BLaER1 treated with 17β-estradiol and CSF1 and Interleukin-3, amounts not matched to agents 10 nM and 100 nM (cell line): ENCODE measurements at regions not wholly inside any gene's neighbourhood (a gene's known extent, or its start where the extent isn't known, plus 50 kb on each side); places are given as distances from the start of the nearest gene placed in this dataset.
A peak's percentile ranks its signal among the peaks of the same experiment; 100 is the strongest.

Experiments
- H3K27ac ChIP-seq, 11 experiments: shearing (Covaris generic); formaldehyde crosslinking; 2 replicates each; pipeline ENCODE4 v1.8.1; 2022
- H3K27me3 ChIP-seq, 11 experiments: shearing (Covaris generic); formaldehyde crosslinking; 2 replicates each; pipeline ENCODE4 v1.8.1; 2022
- H3K36me3 ChIP-seq, 11 experiments: shearing (Covaris generic); formaldehyde crosslinking; 2 replicates each; pipeline ENCODE4 v1.8.1; 2022
- H3K4me1 ChIP-seq, 10 experiments: shearing (Covaris generic); formaldehyde crosslinking; 2 replicates each; pipeline ENCODE4 v1.8.1; 2022
- H3K4me2 ChIP-seq, 11 experiments: shearing (Covaris generic); formaldehyde crosslinking; 2 replicates each; pipeline ENCODE4 v1.8.1; 2022
- H3K4me3 ChIP-seq, 10 experiments: shearing (Covaris generic); formaldehyde crosslinking; 2 replicates each; pipeline ENCODE4 v1.8.1; 2022
- H3K9ac ChIP-seq, 11 experiments: shearing (Covaris generic); formaldehyde crosslinking; 2 replicates each; pipeline ENCODE4 v1.8.1; 2022
- H3K9me3 ChIP-seq, 11 experiments: shearing (Covaris generic); formaldehyde crosslinking; replicated peaks in 1 of 11; 2 replicates each; pipeline ENCODE4 v1.8.1; 2022
- H4K20me1 ChIP-seq, 11 experiments: shearing (Covaris generic); formaldehyde crosslinking; 2 replicates each; pipeline ENCODE4 v1.8.1; 2022
- Cebpa-rat ChIP-seq, 11 experiments: shearing (Covaris generic); IDR thresholded peaks; 2 replicates each; pipeline ENCODE4 v1.8.1; 2022

- H3K4me1 ChIP-seq: no peaks in the 10 kb centered on the region
- no peaks in the 10 kb centered on the region for H3K9me3 ChIP-seq
- no peak overlapping the region for H3K27ac ChIP-seq
- no peak overlapping the region for H3K4me3 ChIP-seq
- H3K4me2 ChIP-seq: no peak overlapping the region
- no peaks in the 10 kb centered on the region for H3K27me3 ChIP-seq
- no peaks in the 10 kb centered on the region for H3K36me3 ChIP-seq
- H3K9ac ChIP-seq: no peak overlapping the region
- no peak for TF ChIP-seq Cebpa-rat (IDR thresholded peaks at IDR 0.05)
- H4K20me1 ChIP-seq: no peaks in the 10 kb centered on the region; a peak in 1 of 22 replicates
These were observed 328.2 kb upstream of the MANEA start for GRCh38 chr6:95249175-95249574.

DNA sequence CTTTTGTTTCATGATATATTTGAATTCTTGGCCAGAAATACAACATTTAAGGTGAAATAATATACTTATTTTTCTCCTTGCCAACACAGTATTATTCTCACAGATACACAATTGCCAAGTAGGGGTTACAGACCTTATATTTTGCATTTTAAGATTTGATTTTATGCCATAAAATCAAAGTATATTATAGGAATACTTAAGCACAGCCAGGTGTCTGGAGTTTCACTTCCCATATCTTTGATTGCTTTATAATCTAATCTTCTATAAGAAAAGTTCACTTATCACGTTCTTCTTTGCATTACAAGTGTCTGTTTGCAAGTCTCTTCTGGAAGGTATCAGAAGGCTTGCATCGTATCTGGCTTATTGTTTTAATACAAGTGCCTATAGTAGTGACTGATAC is 327.7 kb upstream of the MANEA start:
- no peaks in the 10 kb centered on the region for H3K27me3 ChIP-seq
- no peaks in the 10 kb centered on the region; a peak in 1 of 22 replicates for H4K20me1 ChIP-seq
- H3K4me3 ChIP-seq: no peak overlapping the region
- H3K4me2 ChIP-seq: no peak overlapping the region
- H3K4me1 ChIP-seq: no peaks in the 10 kb centered on the region
- H3K9ac ChIP-seq: no peak overlapping the region
- no peak for TF ChIP-seq Cebpa-rat (IDR thresholded peaks at IDR 0.05)
- H3K27ac ChIP-seq: no peak overlapping the region
- no peaks in the 10 kb centered on the region for H3K36me3 ChIP-seq
- H3K9me3 ChIP-seq: no peaks in the 10 kb centered on the region

- Histone ChIP-seq H4K20me1 (no peaks in the 10 kb centered on the region), H3K4me3 (no peak overlapping the region), H3K9me3 (no peaks in the 10 kb centered on the region; a peak in 1 of 22 replicates), H3K27me3 (no peaks in the 10 kb centered on the region), H3K36me3 (no peaks in the 10 kb centered on the region), H3K4me2 (no peak overlapping the region), H3K4me1 (no peaks in the 10 kb centered on the region), H3K9ac (no peak overlapping the region), H3K27ac (no peak overlapping the region)
- no peak for TF ChIP-seq Cebpa-rat (IDR thresholded peaks at IDR 0.05)
These were observed 313.5 kb upstream of the MANEA start for GRCh38 chr6:95263840-95264239.

DNA sequence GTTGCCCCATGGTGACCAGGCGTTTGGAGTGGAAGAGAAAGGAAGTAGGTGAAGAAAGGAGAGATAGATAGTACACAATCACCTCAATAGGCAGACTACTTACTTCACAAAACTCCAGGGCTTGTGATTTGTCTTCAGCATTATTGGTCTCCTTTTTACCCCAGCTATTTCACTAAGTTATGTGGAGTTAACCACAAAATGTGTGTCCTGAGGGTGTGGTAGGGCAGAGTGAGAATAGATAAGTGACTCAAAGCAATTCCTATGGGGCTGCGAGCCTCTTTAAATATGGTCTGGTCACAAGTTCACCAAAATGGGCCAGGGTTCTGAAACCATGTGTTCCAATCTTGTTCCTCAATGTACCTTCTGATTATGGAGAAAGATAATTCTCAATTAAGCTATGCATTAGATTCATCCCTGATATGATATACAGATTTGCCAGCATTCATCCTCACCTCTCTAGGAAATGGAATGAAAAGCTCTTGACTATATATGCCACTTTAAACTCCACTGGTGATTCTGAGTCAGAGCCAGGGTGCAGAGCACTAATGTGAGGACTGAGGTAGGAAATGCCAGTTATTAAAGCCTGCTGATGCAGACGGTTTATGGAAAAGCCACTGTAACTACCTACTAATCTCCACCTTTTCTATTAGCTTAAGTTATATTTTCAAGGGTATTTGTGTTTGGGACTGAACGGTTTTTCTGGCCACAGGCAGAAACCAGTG is 310.6 kb upstream of the MANEA start:
- H4K20me1 ChIP-seq: no peaks in the 10 kb centered on the region
- H3K36me3 ChIP-seq: no peaks in the 10 kb centered on the region
- no peak for TF ChIP-seq Cebpa-rat (IDR thresholded peaks at IDR 0.05)
- H3K9me3 ChIP-seq: no peaks in the 10 kb centered on the region; a peak in 1 of 22 replicates
- no peaks in the 10 kb centered on the region for H3K27me3 ChIP-seq
- no peaks in the 10 kb centered on the region for H3K4me1 ChIP-seq
- H3K27ac ChIP-seq: no peak overlapping the region
- no peak overlapping the region for H3K4me2 ChIP-seq
- H3K9ac ChIP-seq: no peak overlapping the region
- no peak overlapping the region for H3K4me3 ChIP-seq

DNA sequence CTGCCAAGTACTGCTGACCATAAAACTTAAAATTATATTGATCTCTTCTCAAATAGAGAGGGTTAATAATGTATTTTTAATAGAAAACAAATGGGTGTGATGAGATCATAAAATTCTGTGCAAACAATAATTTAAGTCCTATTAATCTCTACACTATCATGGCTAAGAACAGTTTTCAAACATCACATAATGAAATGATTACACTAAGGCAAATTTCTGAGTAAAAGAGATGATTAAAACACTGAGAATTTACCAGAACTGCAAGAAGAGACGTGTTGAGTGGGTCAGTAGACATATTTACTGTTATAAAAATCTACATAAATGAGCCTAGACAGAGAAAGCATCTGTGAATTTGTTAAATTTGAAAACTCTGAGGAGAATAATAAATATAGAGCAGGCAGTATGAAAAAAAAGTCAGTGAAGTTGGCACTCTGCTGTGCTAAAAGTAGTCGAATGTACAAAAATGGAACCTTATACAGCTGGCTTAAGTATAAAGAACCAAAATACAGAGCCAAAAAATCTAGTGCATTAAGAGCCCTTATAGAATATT is 302.6 kb upstream of the MANEA start:
- H4K20me1 ChIP-seq: no peaks in the 10 kb centered on the region
- no peaks in the 10 kb centered on the region for H3K4me1 ChIP-seq

DNA sequence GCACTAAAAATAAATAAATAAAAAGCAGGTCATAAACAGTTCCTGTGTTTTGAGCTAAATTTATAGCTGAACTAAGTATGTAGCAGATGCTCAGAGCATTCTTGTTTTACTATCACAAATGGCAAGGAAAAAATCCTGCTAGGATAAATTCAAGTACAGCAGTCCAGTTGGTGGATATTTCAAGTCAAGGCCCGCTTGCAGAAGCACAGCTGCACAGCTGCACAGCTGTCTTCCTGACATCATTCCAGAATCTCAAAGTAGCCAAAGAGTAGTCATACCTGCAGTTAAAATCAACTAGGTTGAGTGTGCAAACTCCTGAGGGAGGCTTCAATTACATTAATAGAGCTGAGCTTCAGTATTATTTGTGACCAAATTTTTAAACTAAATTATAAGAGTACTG is 297.7 kb upstream of the MANEA start:
- H3K4me2 ChIP-seq: no peak overlapping the region

More for the DNA sequence above, 302.6 kb upstream of the MANEA start:
- Histone ChIP-seq H3K4me2 (no peak overlapping the region), H3K9me3 (no peaks in the 10 kb centered on the region), H3K27me3 (no peaks in the 10 kb centered on the region), H3K9ac (no peak overlapping the region), H3K4me3 (no peak overlapping the region), H3K36me3 (no peaks in the 10 kb centered on the region), H3K27ac (no peak overlapping the region)
- no peak for TF ChIP-seq Cebpa-rat (IDR thresholded peaks at IDR 0.05)

GRCh38 chr6:95280686-95281273 is 296.6 kb upstream of the MANEA start:
- Histone ChIP-seq H3K27ac (no peak overlapping the region), H3K4me1 (no peaks in the 10 kb centered on the region), H3K9ac (no peak overlapping the region), H3K36me3 (no peaks in the 10 kb centered on the region), H3K4me3 (no peak overlapping the region), H3K4me2 (no peak overlapping the region), H4K20me1 (no peaks in the 10 kb centered on the region), H3K9me3 (no peaks in the 10 kb centered on the region), H3K27me3 (no peaks in the 10 kb centered on the region)
- no peak for TF ChIP-seq Cebpa-rat (IDR thresholded peaks at IDR 0.05)

More for the DNA sequence above, 297.7 kb upstream of the MANEA start:
- TF ChIP-seq Cebpa-rat (IDR thresholded peaks at IDR 0.05): no peak
- no peaks in the 10 kb centered on the region for H3K9me3 ChIP-seq
- H3K36me3 ChIP-seq: no peaks in the 10 kb centered on the region
- no peak overlapping the region for H3K27ac ChIP-seq
- H3K9ac ChIP-seq: no peak overlapping the region
- no peaks in the 10 kb centered on the region for H3K4me1 ChIP-seq
- no peaks in the 10 kb centered on the region for H4K20me1 ChIP-seq
- no peaks in the 10 kb centered on the region for H3K27me3 ChIP-seq
- H3K4me3 ChIP-seq: no peak overlapping the region

DNA sequence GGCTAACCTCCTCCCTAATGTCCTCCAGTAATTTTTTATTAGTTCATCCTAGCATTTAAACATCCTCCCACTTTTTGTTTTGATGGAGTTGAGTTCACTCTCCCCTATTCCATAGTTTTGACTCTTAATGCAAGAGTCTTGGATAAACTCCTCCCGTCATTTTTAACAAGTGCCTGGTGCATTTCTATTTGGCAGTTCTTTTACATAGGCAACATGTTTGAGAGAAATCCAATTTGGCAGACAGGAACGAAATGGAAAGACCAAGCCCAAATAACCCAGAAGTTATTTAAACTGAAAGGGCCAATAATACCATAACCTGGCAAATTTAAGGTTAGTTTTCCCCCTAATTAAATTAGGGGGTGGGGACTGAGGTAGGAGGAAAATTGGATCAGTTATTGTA is 291.5 kb upstream of the MANEA start:
- Histone ChIP-seq H3K9me3 (no peaks in the 10 kb centered on the region), H3K27me3 (no peaks in the 10 kb centered on the region), H4K20me1 (no peaks in the 10 kb centered on the region; a peak in 1 of 22 replicates), H3K4me1 (peaks cover 0 to 9% (median 2%) of the 10 kb centered on the region in 10 experiments; a peak in 5 of 20 replicates), H3K9ac (no peak overlapping the region), H3K4me3 (no peak overlapping the region), H3K27ac (no peak overlapping the region), H3K4me2 (no peak overlapping the region; a peak in 1 of 22 replicates), H3K36me3 (no peaks in the 10 kb centered on the region)
- no peak for TF ChIP-seq Cebpa-rat (IDR thresholded peaks at IDR 0.05)

DNA sequence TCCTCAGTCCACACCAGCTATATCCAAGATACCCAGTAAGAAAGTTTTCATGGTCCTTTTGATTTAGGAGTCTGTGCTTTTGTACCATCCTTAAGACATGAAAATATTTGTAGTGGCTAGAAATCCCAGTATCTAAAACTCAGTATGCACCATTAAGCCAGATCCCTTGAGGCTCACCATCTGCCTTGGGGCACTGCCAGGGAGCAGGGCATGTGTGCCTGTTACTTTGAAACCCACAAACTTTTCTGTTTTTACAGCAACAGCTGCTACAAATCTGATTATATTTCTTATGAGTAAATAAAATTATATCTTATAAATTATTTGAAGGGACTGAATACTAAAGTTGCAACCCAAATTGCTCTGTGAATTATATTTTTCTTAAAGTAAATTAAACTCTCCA is 290.5 kb upstream of the MANEA start:
- no peaks in the 10 kb centered on the region for H3K36me3 ChIP-seq
- no peak overlapping the region for H3K4me3 ChIP-seq
- H4K20me1 ChIP-seq: no peaks in the 10 kb centered on the region; a peak in 1 of 22 replicates
- H3K27ac ChIP-seq: no peak overlapping the region
- H3K9ac ChIP-seq: no peak overlapping the region
- TF ChIP-seq Cebpa-rat (IDR thresholded peaks at IDR 0.05): no peak
- peak overlapping the region in 5 of 11 experiments; percentile 5 to 34 (median 25); a peak in 4 of 22 replicates for H3K4me2 ChIP-seq
- no peaks in the 10 kb centered on the region for H3K27me3 ChIP-seq
- no peaks in the 10 kb centered on the region for H3K9me3 ChIP-seq
- peaks cover 0 to 9% (median 2%) of the 10 kb centered on the region in 10 experiments; a peak in 5 of 20 replicates for H3K4me1 ChIP-seq
